Ectodermal cell (in vitro differentiated cells): ENCODE measurements at regions not wholly inside any gene's neighbourhood (a gene's known extent, or its start where the extent isn't known, plus 50 kb on each side); places are given as distances from the start of the nearest gene placed in this dataset.

Experiments used
- H3K27ac ChIP-seq: 2 replicates; pipeline ENCODE4 v1.7.0; 2013; ENCODE audit warnings: mild to moderate bottlenecking, low read depth, low read length; ENCODE audit not compliant: insufficient read depth, poor library complexity, severe bottlenecking
- H3K27me3 ChIP-seq: 2 replicates; pipeline ENCODE4 v1.7.0; 2013; ENCODE audit warnings: mild to moderate bottlenecking, low read length; ENCODE audit not compliant: insufficient read depth, control insufficient read depth, poor library complexity, severe bottlenecking
- H3K36me3 ChIP-seq: one replicate; pipeline ENCODE4 v1.7.0; 2013; ENCODE audit warnings: low read length; ENCODE audit not compliant: control insufficient read depth, insufficient read depth
- H3K4me1 ChIP-seq: one replicate; pipeline ENCODE4 v1.7.0; 2013; ENCODE audit warnings: low read length; ENCODE audit not compliant: control insufficient read depth, insufficient read depth
- H3K4me3 ChIP-seq: 2 replicates; pipeline ENCODE4 v1.7.0; 2013; ENCODE audit warnings: low read depth, low read length, control low read depth; ENCODE audit not compliant: insufficient read depth
- H3K9me3 ChIP-seq: 2 replicates; pipeline ENCODE4 v1.7.0; 2013; ENCODE audit warnings: mild to moderate bottlenecking, low read length, moderate library complexity; ENCODE audit not compliant: control insufficient read depth
- WGBS, 2 experiments: methylation state at CpG; one replicate each; pipeline ENCODE4 v1.1.7; 2013; ENCODE audit warnings: missing lambda C conversion rate in 2 of 2; 5-methylcytosine and 5-hydroxymethylcytosine counted together

- Histone ChIP-seq H3K9me3 (no peaks in the 10 kb centered on the region), H3K27ac (no peak overlapping the region), H3K4me1 (no peaks in the 10 kb centered on the region), H3K4me3 (no peak overlapping the region), H3K36me3 (no peaks in the 10 kb centered on the region), H3K27me3 (no peaks in the 10 kb centered on the region)
- whole genome bisulfite sequencing, 2 experiments = no CpG with 5 or more reads among the region's 1 CpG
These were observed 162.8 kb upstream of the TMEM45B start for GRCh38 chr11:129652835-129653234.

- Histone ChIP-seq H3K36me3 (no peaks in the 10 kb centered on the region), H3K27me3 (no peaks in the 10 kb centered on the region), H3K27ac (no peak overlapping the region), H3K4me1 (no peaks in the 10 kb centered on the region), H3K9me3 (no peaks in the 10 kb centered on the region), H3K4me3 (no peak overlapping the region)
- WGBS, 2 experiments = 88 to 93% methylated on average over 1 of the region's 1 CpG
These were observed 160.3 kb upstream of the TMEM45B start for GRCh38 chr11:129655247-129655832.

- Histone ChIP-seq H3K27me3 (no peaks in the 10 kb centered on the region), H3K4me3 (no peak overlapping the region), H3K36me3 (no peaks in the 10 kb centered on the region), H3K4me1 (no peaks in the 10 kb centered on the region), H3K9me3 (no peaks in the 10 kb centered on the region), H3K27ac (no peak overlapping the region)
- 83 to 85% methylated on average over 9 of the region's 9 CpGs for WGBS, 2 experiments
These were observed 157.7 kb upstream of the TMEM45B start for GRCh38 chr11:129657866-129658525.

- WGBS, 2 experiments = 72 to 77% methylated on average over 7 of the region's 7 CpGs
- Histone ChIP-seq H3K27me3 (no peaks in the 10 kb centered on the region), H3K27ac (no peak overlapping the region), H3K4me3 (no peak overlapping the region), H3K4me1 (no peaks in the 10 kb centered on the region), H3K9me3 (no peaks in the 10 kb centered on the region), H3K36me3 (no peaks in the 10 kb centered on the region)
These were observed 157.2 kb upstream of the TMEM45B start for GRCh38 chr11:129658526-129658867.

- no peak overlapping the region for H3K27ac ChIP-seq
These were observed 134.7 kb upstream of the TMEM45B start for GRCh38 chr11:129680907-129681306.

GRCh38 chr11:129681344-129682114, 134.1 kb upstream of the TMEM45B start:
- Histone ChIP-seq H3K27me3 (no peaks in the 10 kb centered on the region), H3K4me1 (no peaks in the 10 kb centered on the region), H3K27ac (no peak overlapping the region), H3K36me3 (no peaks in the 10 kb centered on the region), H3K9me3 (no peaks in the 10 kb centered on the region), H3K4me3 (no peak overlapping the region)
- 94 to 95% methylated on average over 8 to 12 of the region's 12 CpGs for WGBS, 2 experiments

More at GRCh38 chr11:129680907-129681306, 134.7 kb upstream of the TMEM45B start:
- H3K4me3 ChIP-seq = no peak overlapping the region
- H3K27me3 ChIP-seq = no peaks in the 10 kb centered on the region
- no peaks in the 10 kb centered on the region for H3K9me3 ChIP-seq
- H3K4me1 ChIP-seq = no peaks in the 10 kb centered on the region
- 98% methylated on average over 3 of the region's 3 CpGs; no CpG with 5 or more reads in 1 of the 2 experiments for WGBS, 2 experiments
- no peaks in the 10 kb centered on the region for H3K36me3 ChIP-seq

- H3K4me1 ChIP-seq = no peaks in the 10 kb centered on the region
- 83 to 95% methylated on average over 1 to 3 of the region's 3 CpGs for WGBS, 2 experiments
- H3K9me3 ChIP-seq = no peaks in the 10 kb centered on the region
- H3K27ac ChIP-seq = no peak overlapping the region
- H3K27me3 ChIP-seq = no peaks in the 10 kb centered on the region
- no peaks in the 10 kb centered on the region for H3K36me3 ChIP-seq
- H3K4me3 ChIP-seq = no peak overlapping the region
These were observed 129.4 kb upstream of the TMEM45B start for GRCh38 chr11:129686269-129686668.

- peaks cover 7% of the 10 kb centered on the region for H3K4me1 ChIP-seq
- H3K36me3 ChIP-seq = no peaks in the 10 kb centered on the region
- H3K27me3 ChIP-seq = peaks cover 5% of the 10 kb centered on the region
- WGBS, 2 experiments = 83 to 86% methylated on average over 10 of the region's 10 CpGs
- no peak overlapping the region for H3K4me3 ChIP-seq
- no peak overlapping the region for H3K27ac ChIP-seq
- H3K9me3 ChIP-seq = no peaks in the 10 kb centered on the region
These were observed 124.5 kb upstream of the TMEM45B start for GRCh38 chr11:129691142-129691541.

- peaks cover 7% of the 10 kb centered on the region for H3K4me1 ChIP-seq
- H3K4me3 ChIP-seq = no peak overlapping the region
- H3K36me3 ChIP-seq = no peaks in the 10 kb centered on the region
- no peak overlapping the region for H3K27ac ChIP-seq
- WGBS, 2 experiments = 86 to 90% methylated on average over 10 of the region's 10 CpGs
- peaks cover 8% of the 10 kb centered on the region for H3K27me3 ChIP-seq
- no peaks in the 10 kb centered on the region for H3K9me3 ChIP-seq
These were observed 121.1 kb upstream of the TMEM45B start for GRCh38 chr11:129694538-129694937.

GRCh38 chr11:129694966-129695365, 120.7 kb upstream of the TMEM45B start:
- WGBS, 2 experiments = 91 to 93% methylated on average over 10 of the region's 10 CpGs
- H3K4me1 ChIP-seq = peaks cover 7% of the 10 kb centered on the region

More at GRCh38 chr11:129694966-129695365, 120.7 kb upstream of the TMEM45B start:
- Histone ChIP-seq H3K36me3 (no peaks in the 10 kb centered on the region), H3K27me3 (peaks cover 8% of the 10 kb centered on the region), H3K27ac (no peak overlapping the region), H3K4me3 (no peak overlapping the region), H3K9me3 (no peaks in the 10 kb centered on the region)
